Activated CD4-positive, alpha-beta T cell treated with anti-CD3 and anti-CD28 coated beads, Interleukin-2, amount 10 ng/mL, durations not matched to agents 7 days and 5 days (primary cell): ENCODE measurements at regions not wholly inside any gene's neighbourhood (a gene's known extent, or its start where the extent isn't known, plus 50 kb on each side); places are given as distances from the start of the nearest gene placed in this dataset.
"Not testable (repeated sequence)": the region's sequence is repeated elsewhere in the genome, so short reads cannot be mapped to it uniquely, and the experiment has no call there.

Experiments used
- CTCF ChIA-PET: fragments of 350-600 bp; sonication (Branson Sonifier 250); formaldehyde crosslinking; loops from one replicate; lab custom pipeline; 2021; ENCODE audit warnings: antibody characterized with exemption; lab: Charles Lee
- POLR2A ChIA-PET: fragments of 350-600 bp; sonication (Branson Sonifier 250); formaldehyde crosslinking; loops from one replicate; lab custom pipeline; 2021; ENCODE audit warnings: antibody characterized with exemption; lab: Charles Lee
- DNase-seq: peaks from one replicate; pipeline ENCODE4 v3.0.0-alpha.2; 2020
- H3K27ac Mint-ChIP-seq: one replicate; pipeline ENCODE4 v1.8.0; 2021; ENCODE audit warnings: mild to moderate bottlenecking, moderate library complexity, mixed read lengths
- H3K27me3 Mint-ChIP-seq: one replicate; pipeline ENCODE4 v1.8.0; 2021; ENCODE audit warnings: mixed read lengths
- H3K36me3 Mint-ChIP-seq: one replicate; pipeline ENCODE4 v1.8.0; 2021; ENCODE audit warnings: low read depth, mixed read lengths
- H3K4me1 Mint-ChIP-seq: one replicate; pipeline ENCODE4 v1.8.0; 2021; ENCODE audit warnings: mixed read lengths
- H3K4me3 Mint-ChIP-seq: one replicate; pipeline ENCODE4 v1.8.0; 2021; ENCODE audit warnings: mild to moderate bottlenecking, moderate library complexity, mixed read lengths
- H3K9me3 Mint-ChIP-seq: one replicate; pipeline ENCODE4 v1.8.0; 2021; ENCODE audit warnings: mixed read lengths

- POLR2A ChIA-PET, H3K27me3 Mint-ChIP-seq, DNase-seq, H3K4me1 Mint-ChIP-seq, H3K9me3 Mint-ChIP-seq, H3K36me3 Mint-ChIP-seq, H3K27ac Mint-ChIP-seq, H3K4me3 Mint-ChIP-seq: not testable (repeated sequence)
- CTCF ChIA-PET, result interaction anchor here (0.8 kb wide), 1 partner anchor 37 kb away, joined by 3 read pairs; no protein-coding TSS in a partner anchor
Measured at GRCh38 chr12:127155935-127156619, 1110.9 kb upstream of the TMEM132C start.

GRCh38 chr12:127157501-127158366, 1109.2 kb upstream of the TMEM132C start:
- H3K27me3 Mint-ChIP-seq, H3K27ac Mint-ChIP-seq, H3K4me3 Mint-ChIP-seq, DNase-seq, H3K9me3 Mint-ChIP-seq, POLR2A ChIA-PET, CTCF ChIA-PET, H3K36me3 Mint-ChIP-seq: not testable (repeated sequence)
- peaks cover 13% of the 10 kb centered on the region for H3K4me1 Mint-ChIP-seq

- Mint-ChIP-seq H3K27me3 (no peaks in the 10 kb centered on the region), H3K9me3 (peaks cover 5% of the 10 kb centered on the region), H3K27ac (no peak overlapping the region), H3K4me3 (no peak overlapping the region), H3K36me3 (peaks cover 1% of the 10 kb centered on the region), H3K4me1 (peaks cover 21% of the 10 kb centered on the region)
- no peak for DNase-seq
- POLR2A ChIA-PET, result no interaction called here
- CTCF ChIA-PET, result no interaction called here
Measured at GRCh38 chr12:127158385-127159061, 1108.4 kb upstream of the TMEM132C start.

GRCh38 chr12:127161466-127161865, 1105.5 kb upstream of the TMEM132C start:
- H3K4me1 Mint-ChIP-seq, result peaks cover 33% of the 10 kb centered on the region
- peaks cover 5% of the 10 kb centered on the region for H3K9me3 Mint-ChIP-seq
- H3K36me3 Mint-ChIP-seq, result peaks cover 1% of the 10 kb centered on the region
- no peak overlapping the region for H3K27ac Mint-ChIP-seq
- DNase-seq, result no peak
- no peaks in the 10 kb centered on the region for H3K27me3 Mint-ChIP-seq
- no peak overlapping the region for H3K4me3 Mint-ChIP-seq
- CTCF ChIA-PET, result no interaction called here
- POLR2A ChIA-PET, result no interaction called here

- Mint-ChIP-seq H3K36me3 (peaks cover 1% of the 10 kb centered on the region), H3K4me1 (peaks cover 36% of the 10 kb centered on the region), H3K27me3 (peaks cover 4% of the 10 kb centered on the region), H3K9me3 (peaks cover 5% of the 10 kb centered on the region), H3K27ac (no peak overlapping the region), H3K4me3 (no peak overlapping the region)
- no peak for DNase-seq
- ChIA-PET CTCF (no interaction called here), POLR2A (no interaction called here)
Measured at GRCh38 chr12:127162307-127162706, 1104.7 kb upstream of the TMEM132C start.

- Mint-ChIP-seq H3K4me3 (no peak overlapping the region), H3K9me3 (peaks cover 5% of the 10 kb centered on the region), H3K27ac (peak overlapping the region; percentile 65), H3K27me3 (peaks cover 4% of the 10 kb centered on the region), H3K4me1 (peaks cover 36% of the 10 kb centered on the region), H3K36me3 (peaks cover 1% of the 10 kb centered on the region)
- ChIA-PET POLR2A (no interaction called here), CTCF (no interaction called here)
- peak; percentile 53 for DNase-seq
Measured at GRCh38 chr12:127162902-127163301, 1104.1 kb upstream of the TMEM132C start.

GRCh38 chr12:127165567-127166392, 1101.2 kb upstream of the TMEM132C start:
- Mint-ChIP-seq H3K27me3 (peaks cover 11% of the 10 kb centered on the region), H3K9me3 (peaks cover 5% of the 10 kb centered on the region), H3K27ac (peak overlapping the region; percentile 68), H3K4me1 (peaks cover 36% of the 10 kb centered on the region), H3K36me3 (peaks cover 1% of the 10 kb centered on the region), H3K4me3 (peak overlapping the region; percentile 72)
- ChIA-PET CTCF (no interaction called here), POLR2A (no interaction called here)
- peak; percentile 67 for DNase-seq

GRCh38 chr12:127169321-127170181, 1097.4 kb upstream of the TMEM132C start:
- POLR2A ChIA-PET, result no interaction called here
- Mint-ChIP-seq H3K36me3 (no peaks in the 10 kb centered on the region), H3K4me3 (no peak overlapping the region), H3K9me3 (no peaks in the 10 kb centered on the region), H3K27ac (no peak overlapping the region), H3K4me1 (peaks cover 6% of the 10 kb centered on the region), H3K27me3 (peaks cover 11% of the 10 kb centered on the region)
- CTCF ChIA-PET, result interaction anchor here (0.7 kb wide), 1 partner anchor 766 kb away, joined by 3 read pairs; no protein-coding TSS in a partner anchor
- DNase-seq, result no peak

GRCh38 chr12:127170226-127171180, 1096.5 kb upstream of the TMEM132C start:
- no peak overlapping the region for H3K27ac Mint-ChIP-seq
- no peaks in the 10 kb centered on the region for H3K9me3 Mint-ChIP-seq
- no peak overlapping the region for H3K4me3 Mint-ChIP-seq
- ChIA-PET POLR2A (no interaction called here), CTCF (interaction anchor here (0.5 kb wide), 1 partner anchor 345 kb away, joined by 3 read pairs; no protein-coding TSS in a partner anchor)
- peaks cover 5% of the 10 kb centered on the region for H3K4me1 Mint-ChIP-seq
- H3K27me3 Mint-ChIP-seq, result peaks cover 11% of the 10 kb centered on the region
- H3K36me3 Mint-ChIP-seq, result no peaks in the 10 kb centered on the region
- DNase-seq, result no peak

- POLR2A ChIA-PET, result interaction anchor here (0.6 kb wide), 1 partner anchor 1578 kb away, joined by 3 read pairs; no protein-coding TSS in a partner anchor
- Mint-ChIP-seq H3K9me3 (peaks cover 8% of the 10 kb centered on the region), H3K4me3 (no peak overlapping the region), H3K36me3 (no peaks in the 10 kb centered on the region), H3K27me3 (peaks cover 6% of the 10 kb centered on the region), H3K27ac (no peak overlapping the region), H3K4me1 (no peaks in the 10 kb centered on the region)
- DNase-seq, result no peak
- CTCF ChIA-PET, result interaction anchor here (0.6 kb wide), 1 partner anchor 1612 kb away, joined by 3 read pairs; no protein-coding TSS in a partner anchor
Measured at GRCh38 chr12:127172861-127173260, 1094.1 kb upstream of the TMEM132C start.

GRCh38 chr12:127173971-127174370, 1093.0 kb upstream of the TMEM132C start:
- H3K4me1 Mint-ChIP-seq, H3K36me3 Mint-ChIP-seq, H3K27ac Mint-ChIP-seq, H3K9me3 Mint-ChIP-seq, H3K4me3 Mint-ChIP-seq, CTCF ChIA-PET, POLR2A ChIA-PET, H3K27me3 Mint-ChIP-seq, DNase-seq: not testable (repeated sequence)
